RKO (cell line): ENCODE measurements at regions not wholly inside any gene's neighbourhood (a gene's known extent, or its start where the extent isn't known, plus 50 kb on each side); places are given as distances from the start of the nearest gene placed in this dataset.

Source experiments
- DNase-seq: peaks from one replicate; pipeline ENCODE4 v3.0.0-alpha.2; 2016; ENCODE audit warnings: low spot score

DNA sequence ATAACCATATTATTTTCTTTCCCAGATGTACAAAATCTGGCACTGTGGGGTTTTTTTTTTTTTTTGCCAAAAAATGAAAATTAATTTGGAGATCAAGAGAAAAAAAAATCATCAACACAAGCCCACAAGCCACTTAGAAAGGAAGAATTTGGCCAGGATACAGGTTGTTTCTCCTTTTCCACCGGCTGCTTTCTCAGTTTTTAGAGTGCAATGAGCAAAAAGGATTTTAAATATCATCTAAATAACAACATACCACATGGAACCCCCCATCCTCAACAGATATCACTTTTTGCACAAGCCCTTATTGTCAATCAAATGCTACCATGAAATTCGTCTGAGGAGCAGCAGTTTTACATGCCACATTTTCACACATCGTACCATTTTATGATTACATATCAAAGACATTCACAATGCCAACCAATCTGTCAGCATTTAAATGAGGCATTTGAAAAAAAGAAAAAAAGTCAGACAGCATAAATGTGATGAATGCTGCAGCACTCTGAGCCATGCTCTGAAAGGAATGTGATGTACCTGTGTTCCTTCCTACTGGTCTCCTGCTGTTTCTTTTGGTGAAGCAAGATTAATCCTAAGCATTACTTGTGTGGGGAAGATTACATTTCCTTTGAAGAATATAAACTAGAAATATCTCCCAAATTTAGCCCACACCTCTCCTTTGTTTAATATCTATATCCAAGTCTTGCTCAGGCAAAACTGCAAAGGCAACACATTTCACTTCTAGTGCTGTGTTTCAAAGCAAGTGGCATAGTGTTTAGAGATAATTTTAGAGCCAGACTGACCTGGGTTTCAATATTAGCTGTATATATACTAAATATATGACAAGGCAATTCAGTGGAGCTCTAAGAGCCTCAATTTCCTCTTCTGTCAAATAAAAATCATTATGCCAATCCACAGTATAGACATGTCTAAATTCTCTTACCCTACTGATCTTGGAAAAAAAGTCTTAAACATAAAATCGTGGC, 391.3 kb downstream of the CMPK2 start:
- no peak for DNase-seq

DNA sequence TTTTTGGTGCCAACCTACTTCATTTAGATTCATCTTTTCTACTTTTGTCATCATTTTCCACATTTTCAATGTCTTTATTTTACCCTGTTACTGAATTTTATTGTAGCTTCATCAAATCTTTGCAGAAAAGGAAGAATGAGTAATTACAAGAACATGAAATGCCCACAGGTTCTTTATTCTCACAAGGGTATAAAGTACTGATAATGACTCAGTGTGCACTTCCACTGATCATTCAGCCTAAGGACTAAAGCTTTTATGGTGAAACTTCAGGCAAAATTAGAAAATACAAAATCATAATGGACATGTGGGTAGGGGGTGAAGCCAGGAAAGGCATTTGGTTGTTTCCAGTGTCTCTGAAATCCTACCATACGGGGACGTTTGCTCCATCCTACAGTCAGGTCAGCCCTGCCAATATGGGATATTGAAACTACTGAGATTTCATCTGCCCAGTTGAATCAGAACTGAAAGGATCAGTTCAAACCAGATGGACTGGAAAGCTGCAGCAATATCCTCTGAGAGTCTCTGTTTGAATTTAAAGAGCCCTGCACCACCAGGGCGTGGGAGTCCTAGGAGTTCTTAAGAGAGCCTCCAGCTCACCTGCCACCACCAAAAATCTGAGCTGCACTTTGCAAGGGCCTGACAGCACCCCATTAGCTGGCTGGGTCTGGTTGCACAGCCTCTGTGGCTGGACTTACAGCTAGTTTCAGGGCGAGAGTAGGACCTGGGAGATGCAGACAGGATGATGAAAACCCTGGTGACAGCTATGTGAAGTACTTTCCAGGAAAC, 390.4 kb downstream of the CMPK2 start:
- no peak for DNase-seq

DNA sequence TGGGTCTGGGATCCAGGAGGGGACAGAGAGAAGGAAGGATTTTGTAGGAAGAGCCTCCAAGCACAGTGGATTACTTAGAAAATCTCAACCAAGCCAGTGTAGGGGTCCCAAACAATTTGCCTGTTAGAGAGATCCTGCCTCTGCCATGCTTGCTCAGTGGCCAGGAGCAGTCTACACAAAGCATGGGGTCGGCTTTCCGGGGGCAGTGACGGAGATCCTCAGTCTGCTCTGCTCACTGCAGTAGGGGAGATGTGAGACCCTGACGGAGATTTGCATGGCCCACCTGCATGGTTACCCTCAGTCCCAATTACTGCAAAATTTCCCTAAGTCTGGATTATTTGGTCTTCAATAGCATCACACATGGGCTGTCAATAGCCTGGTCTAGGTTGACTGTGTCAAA, 385.2 kb downstream of the CMPK2 start:
- DNase-seq, result no peak

DNA sequence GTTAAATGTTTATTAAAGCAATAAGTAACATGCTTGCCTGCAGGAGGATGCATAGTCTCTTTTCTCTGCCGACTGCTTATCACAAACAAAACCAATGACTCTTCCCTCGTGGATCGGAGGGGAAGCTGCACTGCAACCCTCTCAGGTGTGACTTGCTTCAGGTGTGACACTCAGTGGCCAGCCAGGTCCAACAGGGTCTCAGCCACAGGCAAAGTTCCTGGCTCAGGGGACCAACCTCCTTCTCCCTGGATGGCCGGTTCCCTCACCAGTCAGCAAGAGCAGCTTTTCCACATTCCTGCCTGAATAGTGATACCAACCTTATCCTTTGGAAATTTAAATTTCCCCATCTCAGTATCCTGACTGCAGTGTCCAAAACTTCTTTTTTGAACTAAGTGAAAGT, 383.5 kb downstream of the CMPK2 start:
- no peak for DNase-seq

DNA sequence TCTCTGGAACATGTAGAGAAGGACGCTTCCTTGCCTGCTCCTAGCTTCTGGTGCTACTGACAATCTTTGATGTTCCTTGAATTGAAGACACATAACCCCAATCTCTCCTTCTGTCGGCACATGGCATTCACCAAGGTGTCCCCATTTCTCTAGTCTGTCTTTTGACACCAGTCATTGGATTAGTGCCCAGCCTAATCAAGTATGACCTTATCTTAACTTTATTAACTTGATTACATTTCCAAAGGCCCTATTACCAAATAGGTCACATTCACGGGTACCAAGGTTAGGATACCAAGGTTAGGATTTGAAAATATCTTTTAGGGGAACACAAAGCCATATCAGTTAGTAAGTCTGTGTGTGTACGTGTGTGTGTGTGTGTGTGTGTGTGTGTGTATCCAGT, 377.9 kb downstream of the CMPK2 start:
- no peak for DNase-seq

DNA sequence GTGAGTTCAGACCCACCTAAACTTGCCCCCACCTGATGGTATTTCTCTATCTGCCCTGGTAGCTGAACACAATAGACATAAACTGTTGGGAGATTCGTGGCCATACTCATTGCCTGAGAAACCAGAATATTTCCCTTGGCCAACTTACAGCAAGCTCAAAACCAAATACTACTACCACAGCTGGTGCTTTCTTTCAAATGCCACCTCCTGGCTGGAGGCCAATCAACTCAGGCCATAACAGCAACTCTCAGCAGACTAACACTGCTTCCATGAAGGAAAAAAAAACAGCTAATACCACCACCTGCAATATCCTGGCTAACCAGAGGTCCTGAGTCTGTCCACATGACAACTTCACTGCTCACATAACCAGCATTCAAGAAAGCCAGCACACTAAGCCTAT, 373.1 kb downstream of the CMPK2 start:
- no peak for DNase-seq

DNA sequence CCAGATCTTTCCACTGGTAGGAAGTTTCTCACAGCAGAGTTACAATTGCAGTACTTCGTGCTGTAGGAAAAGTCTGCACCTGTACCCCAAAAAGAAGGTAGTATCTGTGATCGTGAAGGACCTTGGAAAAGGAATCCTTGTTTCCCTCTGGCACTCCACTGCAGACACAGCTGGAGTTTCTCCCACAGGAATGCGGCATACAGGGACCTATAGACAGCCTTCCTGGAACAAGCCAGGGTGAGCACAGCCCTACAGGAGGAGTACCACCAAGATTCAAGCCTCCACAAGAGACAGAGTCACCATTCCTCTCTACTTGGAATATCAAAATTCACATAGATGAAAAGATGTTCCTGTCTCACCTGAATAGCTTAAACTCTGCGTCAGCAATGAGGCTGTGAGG, 372.4 kb downstream of the CMPK2 start:
- no peak for DNase-seq

DNA sequence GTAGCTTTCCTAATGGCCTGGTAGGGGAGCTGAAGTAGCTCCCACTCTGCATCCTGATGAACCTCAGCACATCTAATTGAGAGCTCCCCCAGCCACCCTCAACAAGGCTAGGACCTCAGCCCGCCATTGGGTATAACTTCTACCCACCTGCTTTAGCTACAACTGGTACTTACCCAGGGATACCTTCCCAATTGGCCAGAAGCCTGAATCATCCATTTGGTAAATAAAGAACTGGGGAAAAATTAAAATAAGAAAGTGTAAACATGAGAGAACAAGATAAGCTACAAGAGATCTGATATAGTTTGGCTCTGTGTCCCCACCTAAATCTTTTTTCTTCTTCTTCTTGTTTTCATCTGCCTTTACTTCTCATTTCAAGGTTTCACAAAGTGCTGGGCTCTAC, 372.0 kb downstream of the CMPK2 start:
- DNase-seq, result no peak

DNA sequence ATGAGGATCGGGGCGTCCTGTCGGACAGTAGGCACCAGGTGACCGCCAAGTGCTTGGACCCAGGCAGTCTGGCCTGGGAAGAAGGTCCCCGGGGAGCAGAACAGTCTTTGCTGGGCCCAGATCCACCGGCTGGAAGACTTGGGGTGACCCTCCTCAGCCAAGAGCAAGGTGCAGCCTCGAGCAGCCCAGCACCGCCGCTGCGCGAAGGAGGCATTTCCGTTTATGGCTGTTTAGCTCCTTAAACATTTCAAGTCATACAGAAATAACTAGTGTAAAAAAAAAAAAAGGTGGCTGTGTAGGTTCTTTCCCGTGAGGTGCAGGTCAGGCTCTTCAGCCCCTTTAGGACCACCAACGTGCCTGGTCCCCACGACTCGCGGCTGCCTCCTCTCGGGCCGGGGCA, 370.2 kb downstream of the CMPK2 start:
- no peak for DNase-seq

DNA sequence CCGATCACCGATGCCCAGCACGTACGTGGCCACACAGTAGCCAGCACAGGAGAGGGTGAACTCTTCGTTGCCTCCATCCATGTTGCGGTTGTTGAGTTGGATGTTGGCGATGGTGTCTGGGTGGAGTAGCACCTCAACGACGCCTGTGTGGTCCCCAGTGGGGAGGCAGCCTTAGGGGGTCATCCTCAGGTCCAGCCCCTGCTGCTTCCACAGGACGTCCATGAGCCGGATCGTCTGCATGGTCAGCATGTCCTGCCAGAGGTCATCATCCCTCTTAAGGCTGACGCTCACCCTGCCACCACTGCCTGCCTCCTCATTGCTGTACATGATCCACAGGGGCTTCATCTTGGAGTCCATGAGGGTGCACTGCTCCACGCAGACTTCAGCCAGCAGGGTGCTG, 369.3 kb downstream of the CMPK2 start:
- no peak for DNase-seq

DNA sequence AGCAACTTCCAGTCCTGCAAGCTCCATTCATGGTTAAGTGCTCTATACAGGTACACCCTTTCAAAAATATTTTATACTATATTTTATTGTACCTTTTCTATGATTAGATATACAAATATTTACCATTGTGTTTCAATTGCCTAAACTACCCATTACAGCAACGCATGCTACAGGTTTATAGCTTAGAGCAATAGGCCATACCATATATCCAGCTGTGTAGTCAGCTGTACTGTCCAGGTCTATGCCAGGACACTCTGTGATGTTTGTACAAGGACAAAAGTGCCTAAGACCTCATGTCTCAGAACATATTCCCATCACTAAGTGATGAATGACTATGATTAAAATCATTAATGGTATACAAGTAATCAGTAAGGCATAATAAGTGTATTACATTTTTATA, 368.7 kb downstream of the CMPK2 start:
- no peak for DNase-seq

DNA sequence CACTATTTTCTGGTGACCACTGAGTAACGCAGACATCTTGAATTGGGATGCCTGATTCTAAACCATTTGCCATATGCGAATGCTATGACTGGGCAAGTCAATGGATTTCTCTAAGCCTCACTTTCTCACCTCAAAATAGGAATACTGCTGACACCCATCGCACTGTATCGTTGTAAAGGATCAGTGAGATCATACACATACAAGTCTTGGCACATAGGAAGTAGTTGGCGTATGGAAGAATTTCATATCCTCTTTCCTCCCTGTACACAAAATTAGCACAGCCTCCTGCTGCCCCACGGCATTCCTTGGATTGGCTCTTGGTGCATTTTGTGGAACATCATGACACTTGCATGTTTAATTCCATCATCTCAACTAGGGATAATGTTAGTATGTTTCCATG, 366.9 kb downstream of the CMPK2 start:
- DNase-seq, result no peak

DNA sequence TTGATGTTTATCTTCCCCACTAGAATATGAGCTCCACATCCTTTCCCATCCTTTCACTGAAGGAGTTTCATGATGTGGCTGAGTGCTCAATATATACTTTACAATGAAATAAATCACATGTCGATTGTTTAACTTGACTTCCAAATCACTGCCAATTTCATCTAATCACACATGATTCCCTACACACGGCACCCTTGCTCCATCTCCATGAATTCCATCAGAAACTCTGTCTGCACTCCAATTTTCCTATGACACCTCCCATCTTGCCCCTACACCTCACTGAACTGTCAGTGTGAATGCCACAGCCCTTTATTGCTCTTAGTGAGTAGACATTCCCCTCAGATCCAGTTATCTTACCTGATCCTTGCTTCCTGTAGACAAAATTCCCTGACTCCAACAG, 366.0 kb downstream of the CMPK2 start:
- no peak for DNase-seq

DNA sequence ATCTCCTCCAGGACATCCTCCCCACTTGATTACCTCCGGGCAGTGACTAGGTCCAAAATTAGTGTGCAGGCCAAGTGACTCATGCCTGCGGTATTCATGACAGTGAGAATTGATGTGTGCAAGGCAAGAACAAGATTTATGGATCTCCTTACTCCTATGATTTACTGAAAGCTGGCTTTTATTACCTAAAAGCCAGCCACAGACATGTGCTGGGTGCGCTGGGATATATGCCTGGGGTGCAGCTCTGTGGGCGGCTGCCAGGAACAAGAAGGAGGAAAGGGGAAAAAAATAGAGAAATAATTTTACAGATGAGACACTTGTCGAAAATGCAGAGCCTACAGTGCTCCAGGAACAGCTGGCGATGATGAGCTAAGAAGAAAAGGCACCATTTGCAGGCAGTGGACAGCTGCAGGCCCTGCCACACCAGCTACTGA, 359.3 kb downstream of the CMPK2 start:
- peak; percentile 67 for DNase-seq

DNA sequence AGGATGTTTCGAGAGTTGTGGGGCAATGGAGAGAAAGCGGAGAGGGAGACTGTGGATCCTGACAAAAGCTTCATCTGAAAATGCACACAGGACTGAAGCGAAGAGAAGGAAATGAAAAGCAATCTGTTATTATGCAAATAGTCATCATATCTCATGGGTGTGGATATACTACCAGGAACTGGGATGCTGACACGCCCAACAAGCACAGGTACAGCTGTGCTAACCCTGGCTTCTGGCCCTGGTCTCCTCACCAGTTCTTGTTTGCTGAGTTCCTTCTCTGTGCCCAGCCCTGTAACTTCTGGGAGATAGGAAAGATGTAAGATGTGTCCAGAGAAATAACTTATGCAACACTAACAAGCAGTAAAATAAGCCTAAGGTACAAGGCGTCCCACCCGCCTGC, 358.8 kb downstream of the CMPK2 start:
- DNase-seq, result no peak

DNA sequence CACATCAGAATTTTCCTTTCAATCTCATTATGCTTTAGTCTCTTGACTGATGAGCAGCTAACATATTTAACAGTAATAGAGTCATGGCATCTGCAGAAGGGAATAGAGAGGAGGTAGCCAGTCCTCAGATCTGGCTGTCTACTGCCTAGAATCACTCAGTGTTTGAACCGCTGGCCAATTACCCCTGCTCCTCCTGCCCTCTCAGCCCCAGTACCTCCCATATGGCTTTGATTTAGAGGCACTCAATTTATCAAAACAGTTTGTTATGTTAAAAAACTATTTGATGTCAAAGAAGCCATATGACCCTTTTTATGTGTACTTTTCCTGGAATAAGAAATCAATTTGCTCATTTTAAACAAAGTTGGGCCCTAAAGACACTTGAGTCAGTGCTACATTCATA, 355.2 kb downstream of the CMPK2 start:
- no peak for DNase-seq

DNA sequence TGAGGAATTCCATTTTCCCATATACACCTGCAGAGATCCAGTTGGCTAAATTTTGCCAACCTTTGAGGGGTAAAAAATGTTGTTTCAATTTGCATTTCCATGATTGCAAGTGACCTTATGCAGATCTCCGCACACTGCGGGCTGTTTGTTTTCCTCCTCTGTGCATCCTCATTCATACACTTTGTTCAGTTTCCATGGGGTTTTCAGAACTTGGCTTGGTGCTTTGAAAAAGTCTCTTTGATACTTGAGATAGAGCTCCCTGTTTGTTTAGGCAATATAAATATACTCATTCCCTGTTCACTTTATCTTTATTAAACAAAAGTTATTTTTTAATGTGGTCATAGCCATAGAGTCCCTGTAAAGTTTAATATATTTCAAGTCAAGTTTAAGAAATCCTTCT, 353.1 kb downstream of the CMPK2 start:
- DNase-seq, result no peak

DNA sequence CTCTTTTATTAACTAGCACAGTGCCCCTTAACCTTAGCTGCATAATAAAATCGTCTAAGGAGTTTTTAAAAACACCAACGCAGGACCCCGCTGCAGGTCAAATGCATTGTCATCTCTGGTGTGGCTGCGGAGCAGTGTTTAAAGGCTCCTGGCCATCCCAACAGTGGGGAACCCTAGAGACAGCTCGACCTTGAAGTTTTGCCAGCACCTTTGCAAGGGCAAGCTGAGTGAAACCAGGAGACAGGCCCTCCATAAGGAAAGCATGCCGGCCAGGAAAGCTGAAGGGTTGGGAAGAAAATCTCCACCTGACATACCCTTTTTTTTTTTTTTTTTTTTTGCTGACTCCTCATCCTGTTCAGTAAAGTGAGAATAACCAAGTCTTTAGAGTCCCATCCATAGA, 349.0 kb downstream of the CMPK2 start:
- DNase-seq, result no peak

DNA sequence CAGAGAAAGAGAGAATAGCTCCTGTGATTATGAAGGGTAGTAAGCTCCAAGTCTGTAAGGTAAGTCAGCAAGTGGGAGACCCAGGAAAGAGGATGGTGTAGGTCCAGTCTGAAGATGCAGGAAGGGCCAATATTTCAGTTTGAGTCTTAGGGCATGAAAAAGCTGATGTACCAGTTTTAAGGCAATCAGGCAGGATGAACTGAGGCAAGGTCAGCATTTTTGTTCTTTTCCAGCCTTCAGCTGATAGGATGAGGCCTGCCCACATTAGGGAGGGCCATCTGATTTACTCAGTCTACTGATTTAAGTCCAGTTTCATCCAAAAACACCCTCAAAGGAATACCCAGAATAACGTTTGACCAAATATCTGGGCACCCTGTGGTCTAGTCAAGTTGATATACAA, 347.3 kb downstream of the CMPK2 start:
- no peak for DNase-seq

DNA sequence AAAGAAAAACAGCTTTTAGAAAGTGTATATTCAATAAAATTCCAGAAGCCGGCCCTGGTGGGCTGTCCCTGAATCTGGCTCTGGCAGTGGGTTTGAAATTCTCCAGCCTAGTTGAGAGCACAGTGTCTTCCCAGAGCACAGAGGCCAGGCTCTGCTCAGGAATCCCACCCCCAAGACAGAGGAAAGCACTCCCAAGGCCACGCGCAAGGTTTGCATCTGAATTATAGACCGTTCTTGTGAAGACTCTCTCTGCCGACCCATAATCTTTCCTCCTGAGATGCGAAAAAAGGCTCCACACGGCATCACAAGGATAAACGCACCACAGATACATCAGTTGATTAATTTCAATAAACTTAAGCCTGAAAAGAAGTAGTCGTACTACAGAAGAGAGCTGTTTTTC, 342.2 kb downstream of the CMPK2 start:
- no peak for DNase-seq

DNA sequence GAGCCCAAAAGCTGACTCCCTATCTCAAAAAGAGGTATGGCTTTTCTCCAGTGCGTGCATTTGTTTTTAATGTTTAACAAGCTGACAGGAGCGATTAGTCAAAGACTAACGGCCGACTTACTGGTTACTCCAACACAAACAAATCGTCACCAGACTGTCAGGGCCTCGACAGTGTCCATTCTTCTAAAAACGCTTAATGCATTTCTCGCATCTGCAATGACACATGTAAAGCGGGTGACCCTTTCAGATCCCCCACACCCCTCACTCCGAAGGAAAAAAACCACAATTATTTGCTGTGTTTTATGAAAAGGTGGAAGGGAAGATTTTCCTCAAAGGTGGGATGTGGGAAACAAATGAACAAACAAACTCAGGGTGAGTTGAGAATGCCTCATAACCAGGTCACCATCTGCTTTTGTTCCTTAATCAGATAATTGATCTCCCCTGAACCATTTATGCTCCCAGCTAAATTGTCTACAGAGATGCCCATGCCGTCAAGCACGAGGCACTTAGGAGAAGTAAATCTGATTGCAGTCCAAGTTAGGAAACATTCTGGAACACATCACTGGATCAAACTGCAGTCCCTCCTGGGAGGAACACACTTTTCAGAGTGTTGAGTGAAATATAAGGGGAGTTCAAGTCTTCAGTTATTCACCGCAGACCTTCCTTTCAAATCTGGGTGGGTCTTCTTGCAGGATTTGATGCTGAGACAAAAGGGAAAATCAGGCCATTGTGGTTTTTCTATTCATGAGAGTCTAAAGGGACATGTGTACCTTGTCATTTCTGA, 340.8 kb downstream of the CMPK2 start:
- no peak for DNase-seq

DNA sequence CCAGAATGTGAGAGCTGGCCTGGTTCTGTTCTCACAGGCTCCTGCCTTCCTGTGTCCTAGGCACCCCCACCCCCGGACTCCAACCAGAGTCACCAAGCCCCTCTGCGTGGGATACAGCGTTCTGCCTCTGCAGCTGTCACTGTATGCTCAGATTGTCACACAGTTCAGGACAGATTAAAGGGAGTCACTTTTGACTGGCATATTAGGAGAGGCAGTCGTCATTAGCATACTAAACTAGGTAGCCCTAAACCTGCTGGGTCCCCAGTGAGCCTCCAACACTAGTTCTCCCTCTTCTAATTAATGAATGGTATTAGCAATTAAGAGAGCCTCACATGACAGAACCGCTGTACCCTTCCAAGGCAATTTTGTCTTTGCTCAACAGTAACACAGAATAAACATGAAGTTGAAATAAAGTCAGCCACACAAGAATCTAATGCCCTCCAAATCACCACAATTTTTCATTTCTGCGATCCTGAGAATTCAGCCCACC, 340.2 kb downstream of the CMPK2 start:
- no peak for DNase-seq
